Motor neuron (in vitro differentiated cells): ENCODE measurements at regions not wholly inside any gene's neighbourhood (a gene's known extent, or its start where the extent isn't known, plus 50 kb on each side); places are given as distances from the start of the nearest gene placed in this dataset.

Source experiments
- ATAC-seq, 8 experiments: fragments of 200-7000 bp; cut with Tn5 transposase; replicated peaks in 6 of 8; 2 replicates each; pipeline ENCODE4 v1.8.0; 2021; ENCODE audit warnings: mild to moderate bottlenecking in 8 of 8, moderate library complexity in 8 of 8
- H3K27ac ChIP-seq, 2 donors: fragments of 250-450 bp; sonication (Bioruptor Pico); 2 replicates each; pipeline ENCODE4 v1.9.0; 2021; ENCODE audit warnings: antibody characterized with exemption in 2 of 2, mild to moderate bottlenecking in 2 of 2, moderate library complexity in 1 of 2
- H3K4me1 ChIP-seq, 2 donors: fragments of 250-450 bp; sonication (Bioruptor Pico); replicated peaks in 1 of 2; 2 replicates each; pipeline ENCODE4 v1.6.1; 2021; ENCODE audit warnings: antibody characterized with exemption in 2 of 2, mild to moderate bottlenecking in 2 of 2, moderate library complexity in 1 of 2
- H3K4me3 ChIP-seq, 5 donors: fragments of 250-450 bp; sonication (Bioruptor Pico); 2 replicates each; pipeline ENCODE4 v1.9.0; 2021; ENCODE audit warnings: antibody characterized with exemption in 5 of 5, mild to moderate bottlenecking in 5 of 5, moderate library complexity in 4 of 5
- WGBS, 10 experiments: fragments of 450-650 bp; shearing (Covaris generic); methylation state at CpG; one replicate each; pipeline ENCODE4 v1.0.0; 2022; 5-methylcytosine and 5-hydroxymethylcytosine counted together
- in situ Hi-C, 9 experiments: fragments of 400-800 bp; cut with MboI; loops; one replicate each; pipeline ENCODE4 v1.15.0; 2021; ENCODE audit warnings: low sequenced_read_pairs in 9 of 9, low pct_unique_long_range_greater_than_20kb in 2 of 9; ENCODE audit not compliant: unreplicated experiment in 9 of 9

DNA sequence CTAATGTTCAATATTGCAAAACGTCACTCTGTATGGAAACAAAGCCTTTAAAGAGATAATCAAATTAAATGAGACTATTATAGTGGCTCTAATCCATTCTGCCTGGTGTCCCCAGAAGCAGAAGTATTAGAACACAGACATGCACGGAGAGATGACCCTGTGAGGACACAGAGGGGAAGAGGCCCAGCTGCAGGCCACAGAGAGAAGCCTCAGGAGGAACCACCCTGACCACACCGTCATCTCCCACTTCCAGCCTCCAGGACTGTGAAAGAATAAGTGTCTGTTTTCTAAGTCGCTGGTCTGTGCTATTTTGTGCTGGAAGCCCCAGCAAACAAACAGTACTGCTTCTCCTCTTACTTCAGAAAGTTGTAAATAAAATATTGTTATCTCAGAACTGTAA lies 283.5 kb upstream of the ADARB2 start:
- in situ Hi-C loops, result no loop called here
- Histone ChIP-seq H3K4me1 (peaks cover 0 to 6% of the 10 kb centered on the region in 2 donors), H3K4me3 (no peak overlapping the region), H3K27ac (no peak overlapping the region)
- WGBS, 10 experiments, result 10 to 100% (median 62%) methylated on average over 1 to 4 of the region's 4 CpGs
- ATAC-seq, result no peak

GRCh38 chr10:2019803-2020202 lies 282.5 kb upstream of the ADARB2 start:
- ATAC-seq, result no peak
- Histone ChIP-seq H3K4me1 (peaks cover 0 to 6% of the 10 kb centered on the region in 2 donors), H3K27ac (no peak overlapping the region), H3K4me3 (no peak overlapping the region)
- 0 to 100% (median 90%) methylated on average over 1 to 8 of the region's 12 CpGs; no CpG with 5 or more reads in 3 of the 10 experiments for WGBS, 10 experiments
- in situ Hi-C loops, result no loop called here

DNA sequence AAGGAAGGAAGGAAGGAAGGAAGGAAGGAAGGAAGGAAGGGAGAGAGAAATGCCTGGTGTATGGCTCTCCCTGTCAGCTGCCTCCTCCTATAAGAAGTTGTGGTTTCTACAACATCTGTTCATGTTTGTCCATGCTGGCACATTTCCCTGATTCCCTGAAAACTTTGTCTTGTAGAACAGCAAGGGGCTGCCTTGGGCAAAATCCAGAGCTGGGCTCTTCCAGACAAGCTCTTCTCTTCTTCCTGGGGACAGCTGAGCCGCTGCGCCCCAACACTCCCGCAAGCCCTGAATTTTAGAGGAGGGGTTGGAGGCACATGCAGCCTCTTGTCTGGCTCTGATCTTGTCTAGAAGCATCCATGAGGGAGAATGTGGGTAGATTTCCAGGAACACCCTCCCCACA lies 282.0 kb upstream of the ADARB2 start:
- 72 to 100% methylated on average over 2 to 3 of the region's 3 CpGs; no CpG with 5 or more reads in 8 of the 10 experiments for WGBS, 10 experiments
- in situ Hi-C loops, result no loop called here
- H3K4me3 ChIP-seq, result no peak overlapping the region
- ATAC-seq, result no peak
- H3K4me1 ChIP-seq, result peaks cover 0 to 6% of the 10 kb centered on the region in 2 donors
- H3K27ac ChIP-seq, result no peak overlapping the region

GRCh38 chr10:2014541-2014940 lies 277.2 kb upstream of the ADARB2 start:
- no peak overlapping the region for H3K4me3 ChIP-seq
- peaks cover 0 to 6% of the 10 kb centered on the region in 2 donors for H3K4me1 ChIP-seq
- no peak overlapping the region for H3K27ac ChIP-seq
- ATAC-seq, result no peak
- in situ Hi-C loops, result no loop called here
- 0 to 100% (median 91%) methylated on average over 1 to 11 of the region's 12 CpGs; no CpG with 5 or more reads in 1 of the 10 experiments for WGBS, 10 experiments

- WGBS, 10 experiments, result 0 to 90% (median 29%) methylated on average over 1 to 4 of the region's 5 CpGs; no CpG with 5 or more reads in 5 of the 10 experiments
- peaks cover 0 to 6% of the 10 kb centered on the region in 2 donors for H3K4me1 ChIP-seq
- H3K27ac ChIP-seq, result no peak overlapping the region
- in situ Hi-C loops, result no loop called here
- no peak for ATAC-seq
- H3K4me3 ChIP-seq, result no peak overlapping the region
These were observed 274.9 kb upstream of the ADARB2 start for GRCh38 chr10:2012209-2012608.

GRCh38 chr10:2011106-2011716 lies 273.9 kb upstream of the ADARB2 start:
- H3K27ac ChIP-seq, result no peak overlapping the region
- peak in 1 of 8 experiments; percentile 37 for ATAC-seq
- in situ Hi-C loops, result no loop called here
- no peaks in the 10 kb centered on the region for H3K4me1 ChIP-seq
- H3K4me3 ChIP-seq, result no peak overlapping the region
- WGBS, 10 experiments, result 20 to 89% (median 86%) methylated on average over 1 to 12 of the region's 14 CpGs; no CpG with 5 or more reads in 5 of the 10 experiments

GRCh38 chr10:2005546-2005945 lies 268.2 kb upstream of the ADARB2 start:
- ATAC-seq, result no peak
- Histone ChIP-seq H3K27ac (no peak overlapping the region), H3K4me1 (no peaks in the 10 kb centered on the region), H3K4me3 (no peak overlapping the region)
- in situ Hi-C loops, result no loop called here
- 37 to 95% (median 90%) methylated on average over 2 to 8 of the region's 8 CpGs; no CpG with 5 or more reads in 1 of the 10 experiments for WGBS, 10 experiments

- WGBS, 10 experiments, result 8 to 100% (median 94%) methylated on average over 1 to 10 of the region's 10 CpGs; no CpG with 5 or more reads in 1 of the 10 experiments
- H3K4me3 ChIP-seq, result no peak overlapping the region
- ATAC-seq, result no peak
- H3K4me1 ChIP-seq, result peaks cover 0 to 3% of the 10 kb centered on the region in 2 donors
- in situ Hi-C loops, result no loop called here
- no peak overlapping the region for H3K27ac ChIP-seq
These were observed 255.6 kb upstream of the ADARB2 start for GRCh38 chr10:1992930-1993329.

GRCh38 chr10:1989090-1989489 lies 251.8 kb upstream of the ADARB2 start:
- WGBS, 10 experiments, result 0 to 100% (median 86%) methylated on average over 1 to 3 of the region's 5 CpGs; no CpG with 5 or more reads in 2 of the 10 experiments
- H3K4me3 ChIP-seq, result no peak overlapping the region
- ATAC-seq, result no peak
- in situ Hi-C loops, result no loop called here
- H3K4me1 ChIP-seq, result peaks cover 0 to 3% of the 10 kb centered on the region in 2 donors
- no peak overlapping the region for H3K27ac ChIP-seq

GRCh38 chr10:1981976-1982375 lies 244.7 kb upstream of the ADARB2 start:
- 13 to 100% (median 74%) methylated on average over 2 to 3 of the region's 3 CpGs for WGBS, 10 experiments
- in situ Hi-C loops, result no loop called here
- Histone ChIP-seq H3K4me1 (peaks cover 0 to 6% of the 10 kb centered on the region in 2 donors), H3K27ac (no peak overlapping the region), H3K4me3 (no peak overlapping the region)
- no peak for ATAC-seq

GRCh38 chr10:1980459-1980858 lies 243.1 kb upstream of the ADARB2 start:
- in situ Hi-C loops, result no loop called here
- H3K27ac ChIP-seq, result no peak overlapping the region
- H3K4me1 ChIP-seq, result peaks cover 0 to 6% of the 10 kb centered on the region in 2 donors
- 0 to 93% (median 48%) methylated on average over 2 to 3 of the region's 3 CpGs; no CpG with 5 or more reads in 1 of the 10 experiments for WGBS, 10 experiments
- no peak for ATAC-seq
- no peak overlapping the region for H3K4me3 ChIP-seq

DNA sequence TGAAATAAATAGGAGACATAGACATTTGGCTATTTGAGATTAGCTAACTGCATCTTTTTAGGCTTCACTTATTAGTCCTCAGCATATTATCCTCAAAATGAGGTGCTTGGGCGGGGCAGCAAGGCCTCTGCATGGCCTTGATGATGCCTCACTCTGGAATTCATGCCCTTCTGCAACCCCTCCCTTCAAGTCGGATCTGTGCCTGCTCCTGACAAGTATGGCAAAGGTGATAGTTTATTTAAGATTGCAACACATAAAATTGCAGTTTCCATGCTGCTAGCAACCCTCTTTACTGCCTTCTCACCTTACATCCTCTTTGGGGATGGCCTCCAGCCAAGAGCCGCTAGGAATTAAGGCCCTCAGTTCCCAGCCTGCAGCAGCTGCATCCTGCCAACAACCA lies 241.3 kb upstream of the ADARB2 start:
- Histone ChIP-seq H3K4me3 (no peak overlapping the region), H3K4me1 (peaks cover 0 to 6% of the 10 kb centered on the region in 2 donors), H3K27ac (no peak overlapping the region)
- in situ Hi-C loops, result no loop called here
- ATAC-seq, result no peak
- 0 to 100% (median 67%) methylated on average over 1 to 3 of the region's 3 CpGs; no CpG with 5 or more reads in 2 of the 10 experiments for WGBS, 10 experiments

DNA sequence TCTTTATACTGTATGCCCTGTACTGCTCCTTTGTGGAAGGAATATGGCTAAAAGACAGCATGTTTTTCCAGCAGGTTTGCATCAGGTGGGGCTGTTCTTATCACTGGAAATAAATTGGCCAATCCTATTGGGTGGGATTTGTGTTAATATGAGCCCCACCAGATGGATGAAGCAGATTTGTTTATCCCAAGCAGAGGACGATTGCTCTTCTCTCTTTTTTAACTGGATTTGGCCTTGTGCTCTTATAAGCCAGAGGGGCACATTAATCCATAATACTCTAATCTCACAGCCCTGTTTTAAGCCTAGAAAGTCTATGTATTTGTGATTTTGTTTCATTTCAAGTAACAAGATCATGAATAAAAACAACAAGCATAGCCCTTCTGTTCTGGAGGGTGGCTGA lies 240.1 kb upstream of the ADARB2 start:
- in situ Hi-C loops, result no loop called here
- no peak overlapping the region for H3K27ac ChIP-seq
- H3K4me1 ChIP-seq, result peaks cover 0 to 6% of the 10 kb centered on the region in 2 donors
- no peak overlapping the region for H3K4me3 ChIP-seq
- no peak for ATAC-seq
- WGBS, 10 experiments, result 0 to 100% (median 84%) methylated on average over 1 of the region's 1 CpG; no CpG with 5 or more reads in 4 of the 10 experiments

DNA sequence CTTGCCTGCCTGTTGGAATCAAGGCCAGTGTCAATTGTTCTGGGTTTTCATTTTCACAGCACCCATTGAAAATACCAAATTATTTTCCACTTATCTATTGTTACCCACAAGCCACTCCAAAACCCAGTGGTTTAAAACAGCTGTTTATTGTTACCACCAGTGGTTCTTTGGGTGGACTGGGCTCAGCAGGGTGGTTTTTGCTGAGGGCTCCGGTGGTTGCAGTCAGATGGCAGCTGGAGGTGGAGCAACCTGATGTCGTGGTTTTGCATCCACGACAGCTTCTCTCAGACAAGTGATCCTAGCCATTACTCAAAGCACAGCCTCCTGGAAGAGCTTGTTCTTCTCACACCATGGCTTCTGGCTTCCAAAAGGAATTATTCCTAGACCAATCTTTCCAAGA lies 235.1 kb upstream of the ADARB2 start:
- Histone ChIP-seq H3K27ac (no peak overlapping the region), H3K4me3 (no peak overlapping the region), H3K4me1 (peaks cover 0 to 17% of the 10 kb centered on the region in 2 donors)
- ATAC-seq, result no peak
- WGBS, 10 experiments, result 19 to 96% (median 55%) methylated on average over 1 to 3 of the region's 3 CpGs; no CpG with 5 or more reads in 5 of the 10 experiments
- in situ Hi-C loops, result no loop called here
